SK-N-SH (cell line): ENCODE measurements at regions not wholly inside any gene's neighbourhood (a gene's known extent, or its start where the extent isn't known, plus 50 kb on each side); places are given as distances from the start of the nearest gene placed in this dataset.

Experiments
- CTCF ChIA-PET: fragments of 300-600, 350-600 bp; formaldehyde crosslinking; extraction: SDS; loops from one replicate; lab custom pipeline; 2021; lab: Yijun Ruan, JAX
- POLR2A ChIA-PET: fragments of 350-600 bp; sonication (Branson Sonifier 250); formaldehyde crosslinking; extraction: SDS; loops from one replicate; lab custom pipeline; 2020; ENCODE audit warnings: antibody characterized with exemption, inconsistent platforms; lab: Yijun Ruan, JAX
- DNase-seq: peaks from one replicate; pipeline ENCODE4 v3.0.0; 2012
- H2AFZ ChIP-seq: fragments of 200-600 bp; sonication (generic); 2 replicates; pipeline ENCODE4 v1.8.1; 2016; ENCODE audit warnings: antibody characterized with exemption, mild to moderate bottlenecking, low read depth
- H3F3A ChIP-seq: fragments of 200-600 bp; sonication (generic); replicated peaks from 2 replicates; pipeline ENCODE3; 2016; ENCODE audit warnings: antibody characterized with exemption, mild to moderate bottlenecking; ENCODE audit not compliant: insufficient read depth
- H3K27ac ChIP-seq, 2 experiments: fragments of 200-500 bp in 1 of 2; fragments of 200-600 bp in 1 of 2; sonication (Bioruptor generic) in 1 of 2; sonication (generic), shearing (Covaris generic) in 1 of 2; 2 replicates each; pipeline versions ENCODE4 v1.5.1 to v1.6.1; 2014 to 2016; ENCODE audit warnings: low read depth in 2 of 2, inconsistent platforms in 1 of 2, low read length in 1 of 2, mild to moderate bottlenecking in 1 of 2, mixed read lengths in 1 of 2
- H3K27me3 ChIP-seq: fragments of 200-600 bp; sonication (generic), shearing (Covaris generic); 2 replicates; pipeline ENCODE4 v1.6.1; 2016; ENCODE audit warnings: mixed run types; ENCODE audit not compliant: insufficient read depth
- H3K36me3 ChIP-seq, 2 experiments: fragments of 200-500 bp in 1 of 2; fragments of 200-600 bp in 1 of 2; sonication (Bioruptor generic) in 1 of 2; sonication (generic) in 1 of 2; replicated peaks in 1 of 2; 2 replicates each; pipeline versions ENCODE3 to v1.5.1; 2014 to 2016; ENCODE audit warnings: low read length in 1 of 2, mild to moderate bottlenecking in 1 of 2; ENCODE audit not compliant: insufficient read depth in 2 of 2, control insufficient read depth in 1 of 2
- H3K4me1 ChIP-seq, 2 experiments: fragments of 200-500 bp in 1 of 2; fragments of 200-600 bp in 1 of 2; sonication (Bioruptor generic) in 1 of 2; sonication (generic), shearing (Covaris generic) in 1 of 2; 2 replicates each; pipeline versions ENCODE4 v1.5.1 to v1.6.1; 2014 to 2016; ENCODE audit warnings: low read depth in 1 of 2, low read length in 1 of 2, mixed run types in 1 of 2; ENCODE audit not compliant: insufficient read depth in 2 of 2, control insufficient read depth in 1 of 2
- H3K4me2 ChIP-seq: fragments of 200-600 bp; sonication (generic), shearing (Covaris generic); 2 replicates; pipeline ENCODE4 v1.6.1; 2017; ENCODE audit warnings: mixed run types
- H3K4me3 ChIP-seq, 2 experiments: fragments of 200-500 bp in 1 of 2; fragments of 200-600 bp in 1 of 2; sonication (Bioruptor generic) in 1 of 2; sonication (generic), shearing (Covaris generic) in 1 of 2; 2 replicates each; pipeline versions ENCODE4 v1.5.1 to v1.8.1; 2014 to 2016; ENCODE audit warnings: low read depth in 2 of 2, inconsistent platforms in 1 of 2, low read length in 1 of 2, mild to moderate bottlenecking in 1 of 2, mixed read lengths in 1 of 2, moderate library complexity in 1 of 2
- H3K79me2 ChIP-seq: fragments of 200-600 bp; sonication (generic); 2 replicates; pipeline ENCODE4 v1.8.1; 2017; ENCODE audit warnings: mild to moderate bottlenecking; ENCODE audit not compliant: insufficient read depth
- H3K9ac ChIP-seq: fragments of 200-600 bp; sonication (generic); 2 replicates; pipeline ENCODE4 v1.6.1; 2017; ENCODE audit warnings: mixed run types
- H3K9me2 ChIP-seq: fragments of 200-600 bp; sonication (generic); 2 replicates; pipeline ENCODE4 v1.6.1; 2017; ENCODE audit warnings: mixed run types
- H3K9me3 ChIP-seq: fragments of 200-600 bp; sonication (generic); 2 replicates; pipeline ENCODE4 v1.6.1; 2017; ENCODE audit warnings: mixed run types, mild to moderate bottlenecking, moderate library complexity
- H4K20me1 ChIP-seq: fragments of 200-600 bp; sonication (generic); 2 replicates; pipeline ENCODE4 v1.6.1; 2017; ENCODE audit warnings: mild to moderate bottlenecking, mixed run types; ENCODE audit not compliant: insufficient read depth
- CTCF ChIP-seq: fragments of 200-600 bp; sonication (generic); IDR thresholded peaks from 2 replicates; pipeline ENCODE4 v1.6.1; 2017; ENCODE audit warnings: antibody characterized with exemption, mild to moderate bottlenecking, moderate library complexity
- ELF1 ChIP-seq: IDR thresholded peaks from 2 replicates; pipeline ENCODE4 v1.4.0; 2012
- EZH2phosphoT487 ChIP-seq: fragments of 200-600 bp; sonication (generic); IDR thresholded peaks from 2 replicates; pipeline ENCODE4 v1.6.1; 2017; ENCODE audit warnings: low read depth, mixed run types, mild to moderate bottlenecking, antibody characterized with exemption, moderate library complexity, borderline replicate concordance
- FOSL2 ChIP-seq: IDR thresholded peaks from 2 replicates; pipeline ENCODE4 v1.4.0; 2012; ENCODE audit warnings: low read depth, mild to moderate bottlenecking, moderate library complexity, borderline replicate concordance
- FOXM1 ChIP-seq: IDR thresholded peaks from 2 replicates; pipeline ENCODE4 v1.4.0; 2012; ENCODE audit warnings: low read depth, mild to moderate bottlenecking
- JUND ChIP-seq: IDR thresholded peaks from 2 replicates; pipeline ENCODE4 v1.4.0; 2012
- POLR2AphosphoS5 ChIP-seq: IDR thresholded peaks from 2 replicates; pipeline ENCODE4 v1.6.1; 2012; ENCODE audit warnings: low read depth, low read length
- RCOR1 ChIP-seq: fragments of 150-350 bp; IDR thresholded peaks from 2 replicates; pipeline ENCODE4 v1.6.1; 2017; ENCODE audit warnings: antibody characterized with exemption, low read length
- RFX5 ChIP-seq: IDR thresholded peaks from 2 replicates; pipeline ENCODE4 v1.6.1; 2012; ENCODE audit warnings: mild to moderate bottlenecking, improper control_type of control experiment, low read length
- TAF1 ChIP-seq: IDR thresholded peaks from 2 replicates; pipeline ENCODE4 v1.6.1; 2012; ENCODE audit warnings: low read depth, mild to moderate bottlenecking, low read length, moderate library complexity, borderline replicate concordance
- TCF12 ChIP-seq: IDR thresholded peaks from 2 replicates; pipeline ENCODE4 v1.4.0; 2012
- USF1 ChIP-seq: IDR thresholded peaks from 2 replicates; pipeline ENCODE4 v1.4.0; 2012; ENCODE audit warnings: low read depth, borderline replicate concordance
- YY1 ChIP-seq: IDR thresholded peaks from 2 replicates; pipeline ENCODE4 v1.4.0; 2012; ENCODE audit warnings: low read depth, mild to moderate bottlenecking
- WGBS: methylation state at CpG from one replicate; pipeline ENCODE4 v1.1.6; 2017; ENCODE audit warnings: low lambda C conversion rate; 5-methylcytosine and 5-hydroxymethylcytosine counted together
- TF ChIP-seq, protein P1 (sequence below): IDR thresholded peaks from 2 replicates; pipeline ENCODE4 v1.6.1; 2012; ENCODE audit warnings: mild to moderate bottlenecking, low read depth, low read length, moderate library complexity
- TF ChIP-seq, protein P2 (sequence below): IDR thresholded peaks from 2 replicates; pipeline ENCODE4 v1.4.0; 2012; ENCODE audit warnings: low read depth, borderline replicate concordance
- TF ChIP-seq, protein P3 (sequence below): IDR thresholded peaks from 2 replicates; pipeline ENCODE4 v1.4.0; 2012; ENCODE audit warnings: low read depth
- TF ChIP-seq, protein P4 (sequence below): fragments of 150-350 bp; IDR thresholded peaks from 2 replicates; pipeline ENCODE4 v1.6.1; 2017; ENCODE audit warnings: antibody characterized with exemption, low read length, low read depth, borderline replicate concordance

DNA sequence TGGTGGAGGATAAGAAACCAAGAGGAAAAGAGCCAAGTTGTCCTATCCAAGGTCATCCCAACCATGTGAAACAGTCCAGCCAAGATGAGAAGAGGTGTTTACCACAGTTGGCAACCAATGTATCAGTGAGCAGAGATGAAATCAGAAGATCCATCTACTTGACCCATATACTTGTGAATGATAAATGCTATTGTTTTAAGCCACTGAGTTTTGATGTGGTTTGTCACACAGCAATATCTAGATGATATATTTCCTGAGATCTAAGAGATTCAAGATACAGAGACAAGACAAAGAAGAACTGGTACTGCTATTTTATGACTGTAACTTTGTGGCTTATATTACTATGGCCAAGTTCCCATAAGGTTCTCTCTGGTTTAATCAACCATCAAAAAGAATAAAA, 721.2 kb downstream of the MAFB start (continued):
- TF ChIP-seq, protein P1, sequence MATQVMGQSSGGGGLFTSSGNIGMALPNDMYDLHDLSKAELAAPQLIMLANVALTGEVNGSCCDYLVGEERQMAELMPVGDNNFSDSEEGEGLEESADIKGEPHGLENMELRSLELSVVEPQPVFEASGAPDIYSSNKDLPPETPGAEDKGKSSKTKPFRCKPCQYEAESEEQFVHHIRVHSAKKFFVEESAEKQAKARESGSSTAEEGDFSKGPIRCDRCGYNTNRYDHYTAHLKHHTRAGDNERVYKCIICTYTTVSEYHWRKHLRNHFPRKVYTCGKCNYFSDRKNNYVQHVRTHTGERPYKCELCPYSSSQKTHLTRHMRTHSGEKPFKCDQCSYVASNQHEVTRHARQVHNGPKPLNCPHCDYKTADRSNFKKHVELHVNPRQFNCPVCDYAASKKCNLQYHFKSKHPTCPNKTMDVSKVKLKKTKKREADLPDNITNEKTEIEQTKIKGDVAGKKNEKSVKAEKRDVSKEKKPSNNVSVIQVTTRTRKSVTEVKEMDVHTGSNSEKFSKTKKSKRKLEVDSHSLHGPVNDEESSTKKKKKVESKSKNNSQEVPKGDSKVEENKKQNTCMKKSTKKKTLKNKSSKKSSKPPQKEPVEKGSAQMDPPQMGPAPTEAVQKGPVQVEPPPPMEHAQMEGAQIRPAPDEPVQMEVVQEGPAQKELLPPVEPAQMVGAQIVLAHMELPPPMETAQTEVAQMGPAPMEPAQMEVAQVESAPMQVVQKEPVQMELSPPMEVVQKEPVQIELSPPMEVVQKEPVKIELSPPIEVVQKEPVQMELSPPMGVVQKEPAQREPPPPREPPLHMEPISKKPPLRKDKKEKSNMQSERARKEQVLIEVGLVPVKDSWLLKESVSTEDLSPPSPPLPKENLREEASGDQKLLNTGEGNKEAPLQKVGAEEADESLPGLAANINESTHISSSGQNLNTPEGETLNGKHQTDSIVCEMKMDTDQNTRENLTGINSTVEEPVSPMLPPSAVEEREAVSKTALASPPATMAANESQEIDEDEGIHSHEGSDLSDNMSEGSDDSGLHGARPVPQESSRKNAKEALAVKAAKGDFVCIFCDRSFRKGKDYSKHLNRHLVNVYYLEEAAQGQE, result no peak
- no peak for TF ChIP-seq ELF1
- TF ChIP-seq TCF12, result no peak
- TF ChIP-seq, protein P2, sequence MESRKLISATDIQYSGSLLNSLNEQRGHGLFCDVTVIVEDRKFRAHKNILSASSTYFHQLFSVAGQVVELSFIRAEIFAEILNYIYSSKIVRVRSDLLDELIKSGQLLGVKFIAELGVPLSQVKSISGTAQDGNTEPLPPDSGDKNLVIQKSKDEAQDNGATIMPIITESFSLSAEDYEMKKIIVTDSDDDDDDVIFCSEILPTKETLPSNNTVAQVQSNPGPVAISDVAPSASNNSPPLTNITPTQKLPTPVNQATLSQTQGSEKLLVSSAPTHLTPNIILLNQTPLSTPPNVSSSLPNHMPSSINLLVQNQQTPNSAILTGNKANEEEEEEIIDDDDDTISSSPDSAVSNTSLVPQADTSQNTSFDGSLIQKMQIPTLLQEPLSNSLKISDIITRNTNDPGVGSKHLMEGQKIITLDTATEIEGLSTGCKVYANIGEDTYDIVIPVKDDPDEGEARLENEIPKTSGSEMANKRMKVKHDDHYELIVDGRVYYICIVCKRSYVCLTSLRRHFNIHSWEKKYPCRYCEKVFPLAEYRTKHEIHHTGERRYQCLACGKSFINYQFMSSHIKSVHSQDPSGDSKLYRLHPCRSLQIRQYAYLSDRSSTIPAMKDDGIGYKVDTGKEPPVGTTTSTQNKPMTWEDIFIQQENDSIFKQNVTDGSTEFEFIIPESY, result no peak
- no peak for TF ChIP-seq FOSL2
- no peak for TF ChIP-seq EZH2phosphoT487

DNA sequence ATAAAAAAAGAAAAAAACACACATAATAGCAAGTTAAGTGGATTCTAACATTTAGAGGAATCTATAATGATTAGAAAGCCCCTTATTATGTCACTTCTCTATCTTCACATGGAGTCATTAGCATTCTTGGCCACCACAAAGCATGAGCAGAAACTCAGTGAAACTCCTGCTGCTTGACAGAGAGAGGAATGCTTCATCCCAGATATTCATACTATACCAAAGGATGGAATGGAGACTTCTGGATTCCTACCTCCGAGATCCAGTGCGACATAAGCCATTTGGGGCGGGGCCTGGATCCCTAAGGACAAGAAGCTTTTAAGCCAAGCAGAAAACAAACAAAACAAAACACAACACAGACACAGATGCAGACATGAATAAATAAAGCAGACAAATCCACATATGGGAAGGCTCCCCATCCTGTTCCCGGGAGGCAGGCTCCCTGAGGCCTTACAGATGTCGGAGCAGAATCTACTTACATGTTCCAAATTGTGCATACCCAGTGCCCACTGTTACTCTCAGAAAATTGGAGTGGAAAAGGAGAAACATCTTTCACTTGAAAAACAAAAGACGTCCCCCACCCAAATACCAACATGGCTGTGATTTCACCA, 727.3 kb downstream of the MAFB start:
- CTCF ChIA-PET, result interaction anchor here (0.7 to 1.0 kb wide), 2 partner anchors 9 to 166 kb away, joined by 3 to 5 read pairs; no protein-coding TSS in a partner anchor
- Histone ChIP-seq H2AFZ (no peak overlapping the region), H4K20me1 (no peaks in the 10 kb centered on the region), H3K9me2 (no peaks in the 10 kb centered on the region), H3K27ac (no peak overlapping the region), H3K79me2 (no peaks in the 10 kb centered on the region), H3K36me3 (no peaks in the 10 kb centered on the region), H3K4me3 (no peak overlapping the region), H3K4me2 (no peak overlapping the region), H3K4me1 (peaks cover 0 to 9% of the 10 kb centered on the region in 2 experiments; a peak in 1 of 4 replicates), H3K9ac (no peak overlapping the region), H3K9me3 (no peaks in the 10 kb centered on the region), H3F3A (no peaks in the 10 kb centered on the region), H3K27me3 (no peaks in the 10 kb centered on the region)
- 27% methylated on average over 6 of the region's 6 CpGs for WGBS
- no peak for DNase-seq
- POLR2A ChIA-PET, result no interaction called here
- TF ChIP-seq, protein P1, result no peak
- no peak for TF ChIP-seq FOXM1
- no peak for TF ChIP-seq CTCF
- no peak for TF ChIP-seq JUND
- TF ChIP-seq, protein P3, sequence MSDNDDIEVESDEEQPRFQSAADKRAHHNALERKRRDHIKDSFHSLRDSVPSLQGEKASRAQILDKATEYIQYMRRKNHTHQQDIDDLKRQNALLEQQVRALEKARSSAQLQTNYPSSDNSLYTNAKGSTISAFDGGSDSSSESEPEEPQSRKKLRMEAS, result no peak
- TF ChIP-seq TAF1, result no peak
- TF ChIP-seq EZH2phosphoT487, result no peak
- TF ChIP-seq USF1, result no peak
- no peak for TF ChIP-seq RFX5
- no peak for TF ChIP-seq POLR2AphosphoS5
- TF ChIP-seq YY1, result no peak
- no peak for TF ChIP-seq RCOR1
- TF ChIP-seq, protein P4, sequence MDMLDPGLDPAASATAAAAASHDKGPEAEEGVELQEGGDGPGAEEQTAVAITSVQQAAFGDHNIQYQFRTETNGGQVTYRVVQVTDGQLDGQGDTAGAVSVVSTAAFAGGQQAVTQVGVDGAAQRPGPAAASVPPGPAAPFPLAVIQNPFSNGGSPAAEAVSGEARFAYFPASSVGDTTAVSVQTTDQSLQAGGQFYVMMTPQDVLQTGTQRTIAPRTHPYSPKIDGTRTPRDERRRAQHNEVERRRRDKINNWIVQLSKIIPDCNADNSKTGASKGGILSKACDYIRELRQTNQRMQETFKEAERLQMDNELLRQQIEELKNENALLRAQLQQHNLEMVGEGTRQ, result no peak
- TF ChIP-seq TCF12, result no peak
